Left lung (tissue), 4 donors: ENCODE measurements at regions not wholly inside any gene's neighbourhood (a gene's known extent, or its start where the extent isn't known, plus 50 kb on each side); places are given as distances from the start of the nearest gene placed in this dataset.

Experiments
- ATAC-seq: fragments of 200-7000 bp; cut with Tn5 transposase; one replicate; pipeline ENCODE4 v1.9.1; 2020; ENCODE audit warnings: moderate library complexity
- DNase-seq, 4 donors: peaks; one replicate each; pipeline ENCODE4 v3.0.0-alpha.2; 2013 to 2020
- H3K27ac ChIP-seq, 2 donors: fragments of 200-600 bp; sonication (generic) in 1 of 2; one replicate each; pipeline versions ENCODE4 v1.5.0 to v1.8.0; 2020 to 2021
- H3K27me3 ChIP-seq, 2 donors: fragments of 200-600 bp; sonication (generic) in 1 of 2; one replicate each; pipeline versions ENCODE4 v1.5.0 to v1.8.0; 2020 to 2021
- H3K36me3 ChIP-seq, 2 donors: fragments of 200-600 bp; sonication (generic) in 1 of 2; one replicate each; pipeline versions ENCODE4 v1.5.0 to v1.8.0; 2020 to 2021
- H3K4me1 ChIP-seq, 2 donors: fragments of 200-600 bp; one replicate each; pipeline ENCODE4 v1.8.0; 2021
- H3K4me3 ChIP-seq, 2 donors: fragments of 200-600 bp; sonication (generic) in 1 of 2; one replicate each; pipeline versions ENCODE4 v1.5.0 to v1.8.0; 2020 to 2021; ENCODE audit warnings: mild to moderate bottlenecking in 1 of 2
- H3K9me3 ChIP-seq, 2 donors: fragments of 200-600 bp; sonication (generic) in 1 of 2; one replicate each; pipeline versions ENCODE4 v1.5.0 to v1.8.0; 2020 to 2021
- intact Hi-C, 2 donors: fragments of 100-400 bp; cut with DNase I; formaldehyde crosslinking; loops; one replicate each; pipeline versions ENCODE4 v1.11.2 to v1.14.2; 2022
- TF ChIP-seq, protein P1 (sequence below), 2 donors: fragments of 200-600 bp; sonication (generic) in 1 of 2; IDR thresholded peaks; one replicate each; pipeline versions ENCODE4 v1.5.0 to v1.8.0; 2021; ENCODE audit warnings: antibody characterized with exemption in 2 of 2
- donor health status: DM: no; HTN: yes; CAD: no.
- donor health status: DM: no; HTN: no; CAD: no.

DNA sequence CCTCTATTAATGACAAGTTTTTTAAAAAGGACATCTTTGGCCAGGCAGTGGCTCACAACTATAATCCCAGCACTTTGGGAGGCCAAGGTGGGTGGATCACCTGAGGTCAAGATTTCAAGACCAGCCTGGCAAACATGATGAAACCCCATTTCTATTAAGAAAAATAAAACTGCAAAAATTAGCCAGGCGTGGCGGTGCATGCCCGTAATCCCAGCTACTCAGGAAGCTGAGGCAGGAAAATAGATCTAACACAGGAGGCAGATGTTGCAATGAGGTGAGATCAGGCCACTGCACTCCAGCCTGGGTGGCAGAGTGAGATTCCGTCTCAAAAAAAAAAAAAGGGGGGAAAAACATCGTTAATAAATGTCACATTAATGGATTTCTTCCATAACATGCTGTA is 1805.4 kb downstream of the C4orf33 start:
- H3K27me3 ChIP-seq = no peaks in the 10 kb centered on the region
- ATAC-seq (no peak), DNase-seq (no peak)
- TF ChIP-seq, protein P1, sequence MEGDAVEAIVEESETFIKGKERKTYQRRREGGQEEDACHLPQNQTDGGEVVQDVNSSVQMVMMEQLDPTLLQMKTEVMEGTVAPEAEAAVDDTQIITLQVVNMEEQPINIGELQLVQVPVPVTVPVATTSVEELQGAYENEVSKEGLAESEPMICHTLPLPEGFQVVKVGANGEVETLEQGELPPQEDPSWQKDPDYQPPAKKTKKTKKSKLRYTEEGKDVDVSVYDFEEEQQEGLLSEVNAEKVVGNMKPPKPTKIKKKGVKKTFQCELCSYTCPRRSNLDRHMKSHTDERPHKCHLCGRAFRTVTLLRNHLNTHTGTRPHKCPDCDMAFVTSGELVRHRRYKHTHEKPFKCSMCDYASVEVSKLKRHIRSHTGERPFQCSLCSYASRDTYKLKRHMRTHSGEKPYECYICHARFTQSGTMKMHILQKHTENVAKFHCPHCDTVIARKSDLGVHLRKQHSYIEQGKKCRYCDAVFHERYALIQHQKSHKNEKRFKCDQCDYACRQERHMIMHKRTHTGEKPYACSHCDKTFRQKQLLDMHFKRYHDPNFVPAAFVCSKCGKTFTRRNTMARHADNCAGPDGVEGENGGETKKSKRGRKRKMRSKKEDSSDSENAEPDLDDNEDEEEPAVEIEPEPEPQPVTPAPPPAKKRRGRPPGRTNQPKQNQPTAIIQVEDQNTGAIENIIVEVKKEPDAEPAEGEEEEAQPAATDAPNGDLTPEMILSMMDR (IDR thresholded peaks at IDR 0.05) = no peak
- no peak overlapping the region for H3K4me3 ChIP-seq
- no peak overlapping the region for H3K27ac ChIP-seq
- no peaks in the 10 kb centered on the region for H3K9me3 ChIP-seq
- no peaks in the 10 kb centered on the region for H3K36me3 ChIP-seq
- intact Hi-C loops = no loop called here
- no peaks in the 10 kb centered on the region for H3K4me1 ChIP-seq

DNA sequence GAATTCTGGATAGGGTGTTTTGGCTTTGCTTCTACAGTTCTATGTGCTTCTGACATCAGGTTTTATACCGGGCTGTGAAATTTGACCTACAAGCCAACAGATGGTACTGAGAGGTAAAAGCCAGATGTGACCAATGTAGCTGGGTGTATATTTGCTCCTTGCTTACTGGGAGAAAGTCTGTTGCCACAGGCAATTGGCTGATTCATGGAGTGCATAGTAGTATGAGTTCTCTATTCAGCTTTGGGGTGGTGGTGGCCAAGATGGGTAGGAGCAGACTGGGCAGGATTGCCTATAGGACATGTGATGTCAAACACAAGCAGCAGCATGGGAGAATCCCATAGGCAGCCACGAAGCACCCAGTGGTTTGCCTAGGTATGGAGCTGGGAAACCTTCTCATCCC is 1827.0 kb downstream of the C4orf33 start:
- intact Hi-C loops = no loop called here

DNA sequence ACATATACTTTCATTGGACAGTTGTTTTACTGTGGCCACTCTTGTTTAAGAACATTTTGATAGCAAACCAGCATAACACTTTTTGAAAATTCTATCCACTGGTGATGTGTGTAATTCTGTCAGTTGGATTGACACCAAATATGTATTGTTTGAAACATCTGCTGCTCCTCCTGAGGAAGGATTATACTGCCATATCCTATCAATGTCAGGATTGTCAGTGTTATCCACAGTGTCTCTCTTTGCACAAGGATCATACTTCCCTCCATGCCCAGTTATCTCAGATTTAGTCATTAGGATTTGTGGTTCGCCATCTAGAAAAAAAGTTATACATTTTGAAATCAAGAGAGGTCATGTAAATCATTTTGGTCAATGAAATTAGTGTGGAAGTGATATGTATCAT is 1859.6 kb downstream of the C4orf33 start:
- intact Hi-C loops = no loop called here
- H3K4me3 ChIP-seq = no peak overlapping the region
- H3K27me3 ChIP-seq = no peaks in the 10 kb centered on the region
- no peaks in the 10 kb centered on the region for H3K36me3 ChIP-seq
- H3K9me3 ChIP-seq = peaks cover 0 to 6% of the 10 kb centered on the region in 2 donors
- H3K4me1 ChIP-seq = no peaks in the 10 kb centered on the region
- no peak overlapping the region for H3K27ac ChIP-seq
- ATAC-seq (no peak), DNase-seq (no peak)
- TF ChIP-seq, protein P1 (IDR thresholded peaks at IDR 0.05) = no peak

More for the DNA sequence above, 1827.0 kb downstream of the C4orf33 start:
- Histone ChIP-seq H3K27me3 (no peaks in the 10 kb centered on the region), H3K4me3 (no peak overlapping the region), H3K4me1 (no peaks in the 10 kb centered on the region), H3K27ac (no peak overlapping the region), H3K36me3 (no peaks in the 10 kb centered on the region), H3K9me3 (peaks cover 0 to 33% of the 10 kb centered on the region in 2 donors)
- TF ChIP-seq, protein P1 (IDR thresholded peaks at IDR 0.05) = no peak
- DNase-seq (peak in 1 of 4 donors; percentile 4), ATAC-seq (no peak)

DNA sequence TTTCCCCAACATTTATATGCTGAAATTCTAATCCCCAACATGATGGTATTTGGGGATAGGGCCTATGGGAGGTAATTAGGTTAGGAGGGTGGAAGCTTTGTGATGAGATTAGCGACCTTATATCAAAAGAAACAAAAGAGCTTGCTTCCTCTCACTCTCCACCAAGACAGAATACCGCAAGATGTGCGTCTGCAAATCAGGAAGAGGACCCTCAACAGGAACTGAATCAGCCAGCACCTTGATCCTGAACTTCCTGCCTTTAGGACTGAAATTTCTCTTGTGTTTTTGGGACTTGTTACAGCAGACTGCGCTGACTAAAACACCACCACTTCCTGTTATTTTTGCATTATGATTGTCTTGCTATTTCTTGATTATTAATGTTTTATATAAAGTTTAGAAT is 1889.4 kb downstream of the C4orf33 start:
- H3K27me3 ChIP-seq = no peaks in the 10 kb centered on the region
- no peaks in the 10 kb centered on the region for H3K36me3 ChIP-seq
- no peak overlapping the region for H3K27ac ChIP-seq
- intact Hi-C loops = no loop called here
- TF ChIP-seq, protein P1 (IDR thresholded peaks at IDR 0.05) = no peak
- DNase-seq = no peak
- H3K4me3 ChIP-seq = no peak overlapping the region
- no peaks in the 10 kb centered on the region for H3K4me1 ChIP-seq
- peaks cover 0 to 3% of the 10 kb centered on the region in 2 donors for H3K9me3 ChIP-seq
- no peak for ATAC-seq

DNA sequence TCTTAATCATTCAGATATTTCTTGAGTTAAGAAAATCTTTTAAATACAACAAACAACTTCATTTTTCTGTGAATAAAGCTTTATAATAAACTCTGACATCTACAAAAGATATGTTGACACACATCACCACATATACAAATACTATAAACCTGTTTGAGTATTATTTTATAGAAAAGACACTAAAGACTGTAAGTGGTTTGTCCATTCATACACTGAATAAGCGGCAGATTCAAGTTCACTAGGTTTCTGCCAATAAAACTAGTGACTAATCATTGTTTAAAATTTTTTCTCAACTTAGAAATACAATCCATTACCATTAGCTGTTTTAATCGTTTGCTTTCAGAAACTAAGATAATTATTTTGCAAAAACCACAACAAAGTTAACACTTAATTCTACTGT is 1900.0 kb downstream of the C4orf33 start:
- Histone ChIP-seq H3K9me3 (peaks cover 0 to 6% of the 10 kb centered on the region in 2 donors), H3K36me3 (no peaks in the 10 kb centered on the region), H3K4me1 (no peaks in the 10 kb centered on the region), H3K27ac (no peak overlapping the region), H3K4me3 (no peak overlapping the region), H3K27me3 (no peaks in the 10 kb centered on the region)
- TF ChIP-seq, protein P1 (IDR thresholded peaks at IDR 0.05) = no peak
- intact Hi-C loops = no loop called here
- ATAC-seq (no peak), DNase-seq (no peak)
